ENCODE measurements at regions not wholly inside any gene's neighbourhood (a gene's known extent, or its start where the extent isn't known, plus 50 kb on each side); places are given as distances from the start of the nearest gene placed in this dataset.

DNA sequence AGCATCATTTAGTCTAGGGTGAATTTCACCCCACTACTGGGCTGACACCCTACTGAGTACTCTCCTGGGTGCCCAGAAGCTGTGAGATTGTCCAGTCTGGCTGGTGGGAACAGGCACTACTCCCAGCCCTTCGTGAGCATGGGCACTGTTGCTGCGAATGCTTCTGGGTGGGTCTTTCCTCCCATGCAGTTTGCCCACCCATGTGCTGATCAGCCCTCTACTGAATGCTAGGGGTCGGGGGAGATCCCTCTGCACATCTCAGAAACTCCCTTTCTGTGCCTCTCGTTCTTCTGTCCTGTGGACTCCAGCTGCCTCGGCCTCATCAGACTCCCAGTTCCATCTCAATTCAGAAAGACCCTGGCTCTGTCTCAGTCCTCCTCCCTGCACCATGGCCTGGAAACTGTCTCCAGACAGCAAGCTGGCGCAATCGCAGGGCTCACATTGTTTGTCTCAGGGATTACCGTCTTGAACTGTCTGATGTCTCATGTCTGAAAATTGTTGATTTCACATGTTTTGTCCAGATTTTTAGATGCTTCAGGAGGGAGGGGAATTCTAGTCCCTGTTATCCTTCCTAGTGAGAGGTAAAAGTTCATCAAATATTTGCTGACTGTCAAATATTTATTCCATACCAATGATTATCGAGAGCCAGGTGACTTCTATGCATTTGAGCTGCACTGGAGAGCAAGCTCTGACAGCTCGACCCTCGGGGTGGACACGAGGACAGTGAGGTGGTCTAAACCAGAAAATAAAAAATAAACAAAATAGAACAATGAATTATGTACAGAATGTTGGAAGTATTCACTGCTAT lies 316.6 kb upstream of the RTL1 start:
- H3K27me3 ChIP-seq (replicated peaks; ENCODE audit: insufficient read depth, low read depth, low read length, poor library complexity): no peaks in the 10 kb centered on the region
- TF ChIP-seq CTCF (conservative IDR thresholded peaks at IDR 0.05; ENCODE audit: low read depth, low read length) (no peak), EZH2 (IDR thresholded peaks at IDR 0.05; ENCODE audit: borderline replicate concordance, low read depth, low read length, poor library complexity, severe bottlenecking) (no peak)
- DNase-seq (ENCODE audit: low spot score): no peak
- intact Hi-C loops (cut with micrococcal nuclease; ENCODE audit: unreplicated experiment): no loop called here
- H3K4me3 ChIP-seq (ENCODE audit: low read depth, low read length, poor library complexity, severe bottlenecking): no peak overlapping the region
- CTCF ChIA-PET: no interaction called here
- H3K36me3 ChIP-seq (ENCODE audit: insufficient read depth, low read length, poor library complexity, severe bottlenecking): no peaks in the 10 kb centered on the region
- no TSS peak for BruUV-seq (replicated peaks)
- H3K9me3 ChIP-seq (ENCODE audit: low read depth, low read length, poor library complexity, severe bottlenecking): no peaks in the 10 kb centered on the region
- no peaks in the 10 kb centered on the region for H3K4me1 ChIP-seq (ENCODE audit: insufficient read depth, low read length, poor library complexity, severe bottlenecking)
- POLR2A ChIA-PET (ENCODE audit: low non-redundant PET): no interaction called here
- H3K27ac ChIP-seq (ENCODE audit: low read depth, low read length, poor library complexity, severe bottlenecking): no peak overlapping the region

GRCh38 chr14:101220921-101221510 lies 317.5 kb upstream of the RTL1 start:
- no peak overlapping the region for H3K4me3 ChIP-seq (ENCODE audit: low read depth, low read length, poor library complexity, severe bottlenecking)
- no peaks in the 10 kb centered on the region for H3K36me3 ChIP-seq (ENCODE audit: insufficient read depth, low read length, poor library complexity, severe bottlenecking)
- BruUV-seq (replicated peaks): no TSS peak
- H3K27ac ChIP-seq (ENCODE audit: low read depth, low read length, poor library complexity, severe bottlenecking): no peak overlapping the region
- no peaks in the 10 kb centered on the region for H3K4me1 ChIP-seq (ENCODE audit: insufficient read depth, low read length, poor library complexity, severe bottlenecking)
- DNase-seq (ENCODE audit: low spot score): no peak
- ChIA-PET POLR2A (ENCODE audit: low non-redundant PET) (no interaction called here), CTCF (no interaction called here)
- TF ChIP-seq CTCF (conservative IDR thresholded peaks at IDR 0.05; ENCODE audit: low read depth, low read length): no peak
- no peak for TF ChIP-seq EZH2 (IDR thresholded peaks at IDR 0.05; ENCODE audit: borderline replicate concordance, low read depth, low read length, poor library complexity, severe bottlenecking)
- intact Hi-C loops (cut with micrococcal nuclease; ENCODE audit: unreplicated experiment): no loop called here
- no peaks in the 10 kb centered on the region for H3K9me3 ChIP-seq (ENCODE audit: low read depth, low read length, poor library complexity, severe bottlenecking)
- no peaks in the 10 kb centered on the region for H3K27me3 ChIP-seq (replicated peaks; ENCODE audit: insufficient read depth, low read depth, low read length, poor library complexity)

DNA sequence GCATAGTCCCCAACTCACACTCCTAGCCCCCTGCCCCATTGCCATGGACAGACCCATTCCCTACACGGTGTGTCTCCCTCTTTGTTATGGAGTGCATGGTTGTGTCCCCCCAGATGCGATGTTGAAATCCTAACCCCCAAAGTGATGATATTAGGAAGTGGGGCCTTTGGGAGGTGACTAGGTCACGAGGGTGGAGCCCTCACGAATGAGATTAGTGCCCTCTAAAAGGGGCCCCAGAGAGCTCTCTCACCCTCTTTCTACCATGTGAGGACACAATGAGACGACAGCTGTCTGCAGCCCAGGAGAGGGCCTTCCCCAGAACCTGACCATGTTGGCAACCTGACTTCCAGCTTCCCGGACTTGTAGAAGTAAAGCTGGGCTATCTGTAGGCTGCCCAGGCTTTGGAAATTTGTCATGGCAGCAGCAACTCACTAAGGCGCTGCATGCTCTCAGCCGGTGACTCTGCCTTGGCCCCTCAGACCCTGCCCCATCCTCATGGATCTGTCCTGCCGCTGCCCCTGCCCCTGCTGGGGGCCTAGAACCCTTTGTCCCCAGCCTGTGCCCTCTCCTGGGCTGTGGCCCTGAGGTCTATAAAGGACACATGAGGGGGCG lies 318.1 kb upstream of the RTL1 start:
- no peaks in the 10 kb centered on the region for H3K36me3 ChIP-seq (ENCODE audit: insufficient read depth, low read length, poor library complexity, severe bottlenecking)
- TF ChIP-seq CTCF (conservative IDR thresholded peaks at IDR 0.05; ENCODE audit: low read depth, low read length) (no peak), EZH2 (IDR thresholded peaks at IDR 0.05; ENCODE audit: borderline replicate concordance, low read depth, low read length, poor library complexity, severe bottlenecking) (no peak)
- no peak for DNase-seq (ENCODE audit: low spot score)
- CTCF ChIA-PET: no interaction called here
- no TSS peak for BruUV-seq (replicated peaks)
- POLR2A ChIA-PET (ENCODE audit: low non-redundant PET): no interaction called here
- no peaks in the 10 kb centered on the region for H3K27me3 ChIP-seq (replicated peaks; ENCODE audit: insufficient read depth, low read depth, low read length, poor library complexity)
- H3K27ac ChIP-seq (ENCODE audit: low read depth, low read length, poor library complexity, severe bottlenecking): no peak overlapping the region
- H3K4me1 ChIP-seq (ENCODE audit: insufficient read depth, low read length, poor library complexity, severe bottlenecking): no peaks in the 10 kb centered on the region
- H3K4me3 ChIP-seq (ENCODE audit: low read depth, low read length, poor library complexity, severe bottlenecking): no peak overlapping the region
- H3K9me3 ChIP-seq (ENCODE audit: low read depth, low read length, poor library complexity, severe bottlenecking): no peaks in the 10 kb centered on the region
- intact Hi-C loops (cut with micrococcal nuclease; ENCODE audit: unreplicated experiment): no loop called here

All from A673 (cell line).